GM18909 (cell line): ENCODE measurements at regions not wholly inside any gene's neighbourhood (a gene's known extent, or its start where the extent isn't known, plus 50 kb on each side); places are given as distances from the start of the nearest gene placed in this dataset.

Experiments
- ATAC-seq: cut with Tn5 transposase; IDR thresholded peaks from one replicate; pipeline ENCODE4 v1.9.1; 2021; ENCODE audit warnings: mild to moderate bottlenecking; ENCODE audit not compliant: unreplicated experiment, poor library complexity

GRCh38 chr5:93322974-93323860 lies 257.8 kb downstream of the NR2F1-AS1 start:
- ATAC-seq = no peak

- no peak for ATAC-seq
These were observed 260.0 kb downstream of the NR2F1-AS1 start for GRCh38 chr5:93320920-93321445.

- no peak for ATAC-seq
These were observed 267.3 kb downstream of the NR2F1-AS1 start for GRCh38 chr5:93313672-93314071.

GRCh38 chr5:93311881-93312280 lies 269.1 kb downstream of the NR2F1-AS1 start:
- no peak for ATAC-seq

- ATAC-seq = no peak
These were observed 273.5 kb downstream of the NR2F1-AS1 start for GRCh38 chr5:93307557-93307956.

- ATAC-seq = no peak
These were observed 275.0 kb downstream of the NR2F1-AS1 start for GRCh38 chr5:93305984-93306383.

GRCh38 chr5:93304456-93305250 lies 276.4 kb downstream of the NR2F1-AS1 start:
- no peak for ATAC-seq

- ATAC-seq = no peak
These were observed 277.7 kb downstream of the NR2F1-AS1 start for GRCh38 chr5:93303291-93303691.

- ATAC-seq = no peak
These were observed 278.3 kb downstream of the NR2F1-AS1 start for GRCh38 chr5:93302711-93303110.

- no peak for ATAC-seq
These were observed 280.1 kb downstream of the NR2F1-AS1 start for GRCh38 chr5:93300945-93301344.

GRCh38 chr5:93300309-93300923 lies 280.6 kb downstream of the NR2F1-AS1 start:
- ATAC-seq = no peak

- ATAC-seq = no peak
These were observed 281.2 kb downstream of the NR2F1-AS1 start for GRCh38 chr5:93299681-93300308.

GRCh38 chr5:93297116-93297515 lies 283.9 kb downstream of the NR2F1-AS1 start:
- no peak for ATAC-seq

GRCh38 chr5:93296338-93296737 lies 284.7 kb downstream of the NR2F1-AS1 start:
- ATAC-seq = no peak

- ATAC-seq = no peak
These were observed 286.0 kb downstream of the NR2F1-AS1 start for GRCh38 chr5:93294996-93295395.

GRCh38 chr5:93294199-93294598 lies 286.8 kb downstream of the NR2F1-AS1 start:
- ATAC-seq = no peak

GRCh38 chr5:93289942-93290341 lies 291.1 kb downstream of the NR2F1-AS1 start:
- ATAC-seq = no peak

GRCh38 chr5:93285461-93285860 lies 295.6 kb downstream of the NR2F1-AS1 start:
- ATAC-seq = no peak

GRCh38 chr5:93281980-93282772 lies 298.8 kb downstream of the NR2F1-AS1 start:
- no peak for ATAC-seq
